HG03039 (cell line): ENCODE measurements at regions not wholly inside any gene's neighbourhood (a gene's known extent, or its start where the extent isn't known, plus 50 kb on each side); places are given as distances from the start of the nearest gene placed in this dataset.

Source experiments
- ATAC-seq: cut with Tn5 transposase; IDR thresholded peaks from one replicate; pipeline ENCODE4 v1.9.1; 2021; ENCODE audit warnings: mild to moderate bottlenecking, moderate library complexity; ENCODE audit not compliant: unreplicated experiment

DNA sequence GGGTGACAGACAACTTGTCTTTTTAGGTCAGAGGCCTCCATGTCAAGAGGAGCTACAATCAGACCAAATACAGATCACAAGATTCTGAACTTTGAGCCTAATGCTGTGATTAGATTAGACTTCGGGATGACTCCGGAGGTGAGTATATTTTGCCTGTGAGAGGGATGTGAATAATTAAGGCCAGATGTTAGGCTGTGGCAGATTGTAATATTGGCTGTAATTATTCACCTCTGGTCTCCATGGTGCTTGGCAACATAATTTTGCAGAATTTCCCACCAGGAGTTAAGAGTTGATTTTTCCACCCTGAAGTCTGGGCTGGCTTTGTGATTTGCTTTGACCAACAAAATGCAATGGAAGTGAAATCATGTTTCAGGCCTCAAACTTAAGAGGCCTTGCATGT is 108.2 kb upstream of the CWC22 start:
- ATAC-seq = no peak

- no peak for ATAC-seq
Measured at GRCh38 chr2:180111901-180112300, 104.8 kb upstream of the CWC22 start.

- ATAC-seq = no peak
Measured at GRCh38 chr2:180110469-180110868, 103.4 kb upstream of the CWC22 start.

DNA sequence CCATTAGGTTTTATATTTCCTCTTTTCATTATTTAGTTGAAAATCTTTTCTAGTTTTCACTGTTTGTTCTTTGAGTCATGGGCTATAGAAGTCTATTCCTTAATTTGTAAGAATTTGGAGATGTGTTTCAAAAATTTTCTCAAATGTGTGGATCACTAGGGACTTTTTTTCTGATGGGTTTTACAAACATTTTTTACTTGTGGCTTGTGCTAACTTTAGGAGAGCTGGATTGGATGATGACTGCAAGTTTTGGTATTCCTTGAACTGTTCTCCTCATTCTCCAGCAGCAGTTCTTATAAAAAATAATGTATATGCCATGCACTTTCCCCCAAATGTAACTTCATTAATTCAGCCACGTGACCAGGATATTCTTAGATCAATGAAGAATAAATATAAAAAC is 94.7 kb upstream of the CWC22 start:
- ATAC-seq = no peak

GRCh38 chr2:180099308-180099707 is 92.2 kb upstream of the CWC22 start:
- no peak for ATAC-seq

DNA sequence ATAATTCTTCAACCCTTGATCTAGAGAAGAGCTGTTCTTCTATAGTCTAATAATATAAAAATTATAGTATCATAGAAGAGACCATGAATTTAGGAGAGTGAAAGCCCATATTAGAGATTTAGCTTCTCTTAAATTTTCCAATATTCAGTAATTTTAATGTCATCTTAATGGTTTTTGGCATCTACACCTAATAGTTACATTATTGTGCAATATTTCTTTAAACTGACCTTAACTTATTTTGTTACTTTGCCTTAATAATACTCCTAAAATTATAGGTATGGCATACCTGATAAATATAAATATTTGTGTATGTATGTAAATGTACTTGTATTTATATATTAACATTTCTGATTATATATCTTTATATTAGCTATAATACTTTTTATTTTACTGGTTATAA is 78.0 kb upstream of the CWC22 start:
- ATAC-seq = no peak

DNA sequence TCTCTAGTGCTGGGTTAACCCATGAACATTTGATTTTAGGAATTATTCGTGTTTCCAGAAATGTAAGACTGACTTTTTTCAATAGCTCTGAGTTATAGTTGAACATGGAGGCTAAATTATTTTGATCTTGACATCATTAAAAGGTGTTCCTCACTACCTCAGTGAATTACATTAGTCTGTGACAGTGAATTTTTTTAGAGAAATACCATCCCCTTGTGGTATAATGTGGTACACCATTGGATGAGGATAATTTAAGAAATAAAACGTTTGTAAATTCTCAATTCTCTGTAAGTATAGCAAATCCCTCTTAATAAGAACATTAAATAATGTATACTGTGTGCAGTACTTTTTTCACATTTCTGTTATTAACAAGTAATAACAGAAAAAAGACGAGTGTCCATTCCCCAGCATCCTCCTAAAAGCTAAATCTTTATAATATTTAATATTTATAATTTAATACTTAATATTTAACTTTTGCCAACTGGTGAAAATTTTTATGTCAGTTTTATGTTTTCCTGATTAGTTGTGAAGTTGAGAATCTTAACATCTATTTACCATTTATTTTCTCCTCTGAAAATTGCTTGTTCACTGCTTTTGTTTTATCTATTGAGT is 70.3 kb upstream of the CWC22 start:
- no peak for ATAC-seq

DNA sequence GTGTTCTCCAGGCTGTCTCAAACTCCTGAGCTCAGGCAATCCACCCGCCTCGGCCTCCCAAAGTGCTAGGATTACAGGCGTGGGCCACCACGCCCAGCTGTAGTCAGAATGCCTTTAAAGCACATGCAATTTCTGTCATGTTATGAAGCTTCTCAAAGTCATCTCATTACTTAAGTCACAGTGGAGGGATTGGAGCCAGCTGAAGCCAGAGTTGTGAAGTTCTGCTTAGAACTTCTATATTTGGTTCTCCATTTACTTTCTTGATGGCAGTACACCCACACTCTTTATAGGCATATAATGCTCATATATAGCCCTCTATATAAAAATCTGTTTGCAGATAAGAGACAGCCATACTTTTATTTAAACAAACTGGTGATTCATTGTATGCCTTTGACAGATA is 68.8 kb upstream of the CWC22 start:
- no peak for ATAC-seq

DNA sequence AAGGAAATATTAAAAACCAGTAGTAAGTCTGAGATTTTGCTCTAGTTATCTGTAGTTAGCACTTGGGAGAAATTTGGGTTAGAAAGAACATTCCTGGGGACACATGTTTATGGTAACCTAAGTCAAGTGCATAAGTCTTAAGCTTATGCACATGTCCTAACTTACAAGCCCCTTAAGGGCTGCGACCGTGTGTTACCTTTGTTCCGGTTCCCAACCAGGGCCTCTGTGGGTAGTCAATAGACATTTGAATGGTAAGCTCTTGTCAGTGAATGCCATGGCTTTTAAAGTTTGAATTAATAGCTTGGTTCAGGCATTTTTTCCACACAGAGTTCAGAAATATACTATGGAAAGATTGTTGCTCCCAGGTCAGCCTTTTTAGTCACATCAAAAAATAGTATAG is 64.7 kb upstream of the CWC22 start:
- no peak for ATAC-seq

DNA sequence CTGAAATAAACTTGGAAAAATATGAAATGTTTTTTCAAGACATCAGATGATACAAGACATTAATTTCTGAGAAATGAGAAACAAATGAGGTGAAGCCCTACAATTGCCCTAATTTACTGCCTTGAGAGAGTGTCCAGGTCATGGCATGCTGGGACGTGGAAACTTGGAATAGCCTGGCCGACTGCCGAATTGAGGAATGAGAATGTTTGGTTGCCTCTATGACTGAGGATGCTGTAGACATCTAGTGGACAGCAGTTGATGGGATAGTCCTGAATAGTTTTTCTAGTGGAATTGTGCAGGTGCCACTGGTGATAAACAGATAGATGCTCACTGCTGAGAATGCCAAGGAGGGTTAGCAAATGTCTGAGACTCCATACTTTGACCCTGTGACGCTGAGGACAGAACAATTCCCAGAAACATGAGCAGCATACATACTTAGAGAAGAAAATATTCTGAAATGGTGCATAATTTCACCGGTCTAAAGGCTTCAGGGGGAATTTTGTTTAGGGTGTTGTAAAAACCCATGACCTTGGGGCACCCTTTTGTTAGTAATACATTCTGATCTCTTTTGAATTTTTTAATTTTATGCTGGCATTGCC is 56.5 kb upstream of the CWC22 start:
- ATAC-seq = no peak

DNA sequence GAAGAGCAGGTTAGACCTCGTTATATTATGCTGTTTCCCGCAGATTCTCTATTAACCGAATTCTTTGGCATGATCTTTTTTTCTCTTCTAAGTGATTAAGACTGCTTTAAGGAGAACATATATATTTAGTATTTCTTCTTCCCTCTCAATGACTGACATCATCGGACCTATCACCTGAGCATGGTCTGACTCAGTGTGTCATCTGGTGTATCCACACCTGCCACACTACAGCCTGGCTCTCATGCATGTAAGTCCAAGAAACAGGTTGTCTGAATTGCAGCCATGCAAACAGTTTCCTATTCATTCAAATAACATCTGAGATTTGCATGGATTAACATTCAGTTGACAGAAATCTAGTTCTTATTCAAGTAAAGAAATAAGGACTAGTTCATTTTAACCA is 55.1 kb upstream of the CWC22 start:
- ATAC-seq = no peak

DNA sequence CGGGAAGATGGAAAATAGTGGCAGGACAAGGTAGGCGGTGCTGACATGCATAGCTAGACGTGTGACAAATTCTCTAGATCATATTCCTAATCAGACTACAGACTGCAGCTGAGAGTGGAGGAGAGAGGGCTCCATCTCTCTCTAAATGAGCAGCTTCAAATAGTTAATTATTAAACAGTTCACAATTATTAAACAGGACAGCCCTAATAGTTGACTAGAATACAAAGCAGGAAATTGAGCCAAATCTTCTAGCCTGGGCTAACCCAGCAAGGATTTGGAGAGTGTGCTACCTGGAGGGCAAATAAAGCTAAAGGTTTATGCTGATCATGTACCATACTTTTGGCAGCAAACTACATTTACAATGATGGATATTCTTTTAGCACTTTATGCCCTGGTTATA is 54.4 kb upstream of the CWC22 start:
- no peak for ATAC-seq

DNA sequence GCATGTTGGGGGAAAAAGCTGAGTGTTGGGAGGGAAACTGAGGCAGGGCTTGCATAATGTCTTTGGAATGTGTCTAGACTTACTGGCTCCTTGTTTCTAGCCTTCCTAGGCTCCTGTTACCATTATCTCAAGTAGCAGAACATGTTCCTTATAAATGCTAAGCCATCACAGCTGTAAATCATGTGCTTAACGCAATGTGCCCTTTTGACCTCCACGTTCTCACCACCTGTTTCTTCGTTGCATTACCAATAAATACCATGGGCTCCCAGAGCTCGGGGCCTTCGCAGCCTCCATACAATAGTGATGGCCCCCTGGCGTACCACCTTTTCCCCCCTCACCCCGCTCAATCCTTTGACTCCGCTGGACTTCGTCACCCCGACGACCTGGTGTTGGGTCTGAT is 54.0 kb upstream of the CWC22 start:
- no peak for ATAC-seq

GRCh38 chr2:180058993-180059392 is 51.9 kb upstream of the CWC22 start:
- no peak for ATAC-seq

- no peak for ATAC-seq
Measured at GRCh38 chr2:180057706-180058412, 50.8 kb upstream of the CWC22 start.
